Liver (tissue), 8 donors: ENCODE measurements at regions not wholly inside any gene's neighbourhood (a gene's known extent, or its start where the extent isn't known, plus 50 kb on each side); places are given as distances from the start of the nearest gene placed in this dataset.

ENCODE experiments used
- DNase-seq: peaks from one replicate; pipeline ENCODE4 v3.0.0-alpha.2; 2017; ENCODE audit warnings: low spot score
- H3K27ac ChIP-seq, 2 donors: one replicate each; pipeline ENCODE4 v1.7.0; 2013; ENCODE audit warnings: inconsistent platforms in 2 of 2, low read length in 2 of 2, control low read depth in 1 of 2, low read depth in 1 of 2, mild to moderate bottlenecking in 1 of 2
- H3K27me3 ChIP-seq, 4 donors: one replicate each; pipeline versions ENCODE4 v1.6.1 to v1.7.0; 2013; ENCODE audit warnings: low read length in 3 of 4, inconsistent platforms in 1 of 4, mild to moderate bottlenecking in 1 of 4, moderate library complexity in 1 of 4; ENCODE audit not compliant: control insufficient read depth in 4 of 4, insufficient read depth in 4 of 4
- H3K36me3 ChIP-seq, 4 donors: one replicate each; pipeline versions ENCODE4 v1.6.1 to v1.7.0; 2013; ENCODE audit warnings: low read length in 3 of 4, mild to moderate bottlenecking in 3 of 4, low read depth in 1 of 4, moderate library complexity in 1 of 4; ENCODE audit not compliant: control insufficient read depth in 4 of 4, insufficient read depth in 3 of 4
- H3K4me1 ChIP-seq, 4 donors: one replicate each; pipeline versions ENCODE4 v1.6.1 to v1.7.0; 2013; ENCODE audit warnings: low read length in 3 of 4, mild to moderate bottlenecking in 3 of 4, moderate library complexity in 1 of 4; ENCODE audit not compliant: control insufficient read depth in 4 of 4, insufficient read depth in 4 of 4
- H3K4me3 ChIP-seq, 3 donors: one replicate each; pipeline versions ENCODE4 v1.6.1 to v1.7.0; 2013; ENCODE audit warnings: low read length in 3 of 3, control low read depth in 1 of 3, low read depth in 1 of 3, mild to moderate bottlenecking in 1 of 3
- H3K9ac ChIP-seq, 2 donors: one replicate each; pipeline ENCODE4 v1.7.0; 2013; ENCODE audit warnings: low read length in 2 of 2, mild to moderate bottlenecking in 2 of 2, moderate library complexity in 2 of 2, control low read depth in 1 of 2, low read depth in 1 of 2
- H3K9me3 ChIP-seq, 4 donors: one replicate each; pipeline versions ENCODE4 v1.6.1 to v1.7.0; 2013; ENCODE audit warnings: low read length in 3 of 4; ENCODE audit not compliant: control insufficient read depth in 4 of 4
- EGR1 ChIP-seq, 2 donors: IDR thresholded peaks; 2 replicates each; pipeline ENCODE4 v1.6.1; 2016 to 2018; ENCODE audit warnings: antibody characterized with exemption in 2 of 2, low read depth in 2 of 2
- FOXA1 ChIP-seq: IDR thresholded peaks from 2 replicates; pipeline ENCODE4 v1.6.1; 2016; ENCODE audit warnings: antibody characterized with exemption
- FOXA2 ChIP-seq: IDR thresholded peaks from 2 replicates; pipeline ENCODE4 v1.6.1; 2016; ENCODE audit warnings: antibody characterized with exemption
- GABPA ChIP-seq, 2 donors: IDR thresholded peaks in 1 of 2; conservative IDR thresholded peaks in 1 of 2; 2 replicates each; pipeline ENCODE4 v1.6.1; 2016; ENCODE audit warnings: antibody characterized with exemption in 2 of 2, mild to moderate bottlenecking in 1 of 2, moderate library complexity in 1 of 2
- HNF4A ChIP-seq, 2 donors: conservative IDR thresholded peaks; 2 replicates each; pipeline ENCODE4 v1.6.1; 2016; ENCODE audit warnings: antibody characterized with exemption in 2 of 2, mild to moderate bottlenecking in 2 of 2
- JUND ChIP-seq, 2 donors: IDR thresholded peaks; 2 replicates each; pipeline ENCODE4 v1.6.1; 2016; ENCODE audit warnings: antibody characterized with exemption in 2 of 2
- RAD21 ChIP-seq, 2 donors: IDR thresholded peaks; 2 replicates each; pipeline ENCODE4 v1.6.1; 2016; ENCODE audit warnings: antibody characterized with exemption in 2 of 2, mild to moderate bottlenecking in 2 of 2
- RXRA ChIP-seq, 2 donors: IDR thresholded peaks; 2 replicates each; pipeline ENCODE4 v1.6.1; 2017 to 2018; ENCODE audit warnings: antibody characterized with exemption in 2 of 2, mild to moderate bottlenecking in 1 of 2
- SP1 ChIP-seq: IDR thresholded peaks from 2 replicates; pipeline ENCODE4 v1.6.1; 2018; ENCODE audit warnings: antibody characterized with exemption, mild to moderate bottlenecking
- TAF1 ChIP-seq: conservative IDR thresholded peaks from 2 replicates; pipeline ENCODE4 v1.6.1; 2016; ENCODE audit warnings: antibody characterized with exemption, mild to moderate bottlenecking
- YY1 ChIP-seq: IDR thresholded peaks from 2 replicates; pipeline ENCODE4 v1.6.1; 2016; ENCODE audit warnings: antibody characterized with exemption, mild to moderate bottlenecking
- WGBS: extraction: QIAGEN DNeasy Blood & Tissue Kit; methylation state at CpG from one replicate; pipeline ENCODE4 v1.1.7; 2013; 5-methylcytosine and 5-hydroxymethylcytosine counted together
- TF ChIP-seq, protein P1 (sequence below): IDR thresholded peaks from 2 replicates; pipeline ENCODE4 v1.6.1; 2016; ENCODE audit warnings: antibody characterized with exemption, mild to moderate bottlenecking
- TF ChIP-seq, protein P2 (sequence below): IDR thresholded peaks from 2 replicates; pipeline ENCODE4 v1.6.1; 2016; ENCODE audit warnings: antibody characterized with exemption
- TF ChIP-seq, protein P3 (sequence below): fragments of 150-350 bp; IDR thresholded peaks from 2 replicates; pipeline ENCODE4 v1.5.1; 2017; ENCODE audit warnings: improper control_type of control experiment, low read depth, low read length; ENCODE audit not compliant: missing input control
- TF ChIP-seq, protein P4 (sequence below): IDR thresholded peaks from 2 replicates; pipeline ENCODE4 v1.6.1; 2016; ENCODE audit warnings: antibody characterized with exemption
- TF ChIP-seq, protein P5 (sequence below): IDR thresholded peaks from 2 replicates; pipeline ENCODE4 v1.6.1; 2016; ENCODE audit warnings: antibody characterized with exemption
- donor health status: healthy.
- donor health status: healthy.
- donor health status: healthy.
- donor health status: healthy.
- donor health status: healthy.

DNA sequence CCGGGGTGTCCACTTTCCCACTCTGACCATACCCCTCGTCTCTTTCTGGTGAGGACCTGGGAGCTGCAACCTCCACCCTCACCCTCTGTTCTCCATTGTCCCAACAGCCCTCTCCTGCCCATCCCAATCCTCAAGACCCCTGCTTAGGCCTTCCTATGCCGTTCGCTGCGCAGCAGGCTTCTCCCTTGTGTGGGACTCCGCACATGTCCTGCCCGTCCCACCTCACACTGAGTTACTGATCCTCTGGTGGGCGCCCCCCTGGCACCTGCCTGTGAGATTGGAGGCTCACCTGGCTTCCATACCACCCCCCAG, 119.5 kb upstream of the SNTG2 start (continued):
- TF ChIP-seq, protein P1, sequence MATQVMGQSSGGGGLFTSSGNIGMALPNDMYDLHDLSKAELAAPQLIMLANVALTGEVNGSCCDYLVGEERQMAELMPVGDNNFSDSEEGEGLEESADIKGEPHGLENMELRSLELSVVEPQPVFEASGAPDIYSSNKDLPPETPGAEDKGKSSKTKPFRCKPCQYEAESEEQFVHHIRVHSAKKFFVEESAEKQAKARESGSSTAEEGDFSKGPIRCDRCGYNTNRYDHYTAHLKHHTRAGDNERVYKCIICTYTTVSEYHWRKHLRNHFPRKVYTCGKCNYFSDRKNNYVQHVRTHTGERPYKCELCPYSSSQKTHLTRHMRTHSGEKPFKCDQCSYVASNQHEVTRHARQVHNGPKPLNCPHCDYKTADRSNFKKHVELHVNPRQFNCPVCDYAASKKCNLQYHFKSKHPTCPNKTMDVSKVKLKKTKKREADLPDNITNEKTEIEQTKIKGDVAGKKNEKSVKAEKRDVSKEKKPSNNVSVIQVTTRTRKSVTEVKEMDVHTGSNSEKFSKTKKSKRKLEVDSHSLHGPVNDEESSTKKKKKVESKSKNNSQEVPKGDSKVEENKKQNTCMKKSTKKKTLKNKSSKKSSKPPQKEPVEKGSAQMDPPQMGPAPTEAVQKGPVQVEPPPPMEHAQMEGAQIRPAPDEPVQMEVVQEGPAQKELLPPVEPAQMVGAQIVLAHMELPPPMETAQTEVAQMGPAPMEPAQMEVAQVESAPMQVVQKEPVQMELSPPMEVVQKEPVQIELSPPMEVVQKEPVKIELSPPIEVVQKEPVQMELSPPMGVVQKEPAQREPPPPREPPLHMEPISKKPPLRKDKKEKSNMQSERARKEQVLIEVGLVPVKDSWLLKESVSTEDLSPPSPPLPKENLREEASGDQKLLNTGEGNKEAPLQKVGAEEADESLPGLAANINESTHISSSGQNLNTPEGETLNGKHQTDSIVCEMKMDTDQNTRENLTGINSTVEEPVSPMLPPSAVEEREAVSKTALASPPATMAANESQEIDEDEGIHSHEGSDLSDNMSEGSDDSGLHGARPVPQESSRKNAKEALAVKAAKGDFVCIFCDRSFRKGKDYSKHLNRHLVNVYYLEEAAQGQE, result no peak

DNA sequence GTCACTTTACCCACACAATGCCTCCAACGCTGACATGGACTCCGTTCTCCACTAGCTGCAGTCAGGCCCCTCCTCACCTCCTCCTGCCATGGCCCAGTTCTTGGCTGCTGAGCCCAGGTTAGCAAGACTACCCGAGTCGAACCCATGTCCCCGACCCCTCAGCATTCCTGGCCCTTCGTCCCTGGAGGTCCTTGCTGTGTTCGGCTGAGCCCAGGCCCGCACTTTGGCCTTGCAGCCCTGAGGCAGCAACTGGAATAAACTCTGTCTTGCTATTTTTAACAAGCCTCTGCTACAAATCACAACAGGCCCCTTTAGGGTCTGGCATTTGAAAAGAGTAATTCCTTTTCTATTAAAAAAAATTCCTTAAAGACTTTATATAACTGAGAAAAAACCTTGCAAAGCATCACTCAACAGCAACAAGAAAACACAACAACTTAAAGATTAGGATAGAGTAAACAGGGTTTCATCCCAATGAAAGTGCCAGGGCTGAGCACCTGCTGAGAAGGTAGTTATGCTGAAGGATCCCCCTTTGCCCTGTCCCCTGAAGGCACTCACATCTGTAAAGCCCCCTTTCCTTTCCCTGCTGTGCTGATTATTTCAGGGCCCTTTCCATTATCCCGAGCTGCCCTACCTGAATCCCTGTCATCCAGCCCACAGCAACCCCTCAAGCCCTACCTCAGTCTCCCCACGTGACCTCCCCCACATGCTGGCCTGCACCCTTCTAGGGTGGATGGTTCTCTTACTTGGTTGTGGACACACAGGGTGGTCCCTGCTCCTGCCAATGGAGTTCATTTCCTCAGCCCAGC, 120.0 kb upstream of the SNTG2 start:
- Histone ChIP-seq H3K4me1 (no peaks in the 10 kb centered on the region), H3K27me3 (no peaks in the 10 kb centered on the region), H3K4me3 (no peak overlapping the region), H3K27ac (no peak overlapping the region), H3K9ac (no peak overlapping the region), H3K36me3 (no peaks in the 10 kb centered on the region), H3K9me3 (no peaks in the 10 kb centered on the region)
- TF ChIP-seq SP1 (no peak), EGR1 (IDR thresholded peaks at IDR 0.05; ENCODE audit: low read depth in 2 of 2) (no peak), TAF1 (no peak), RAD21 (IDR thresholded peaks at IDR 0.05) (no peak), RXRA (IDR thresholded peaks at IDR 0.05) (no peak), HNF4A (conservative IDR thresholded peaks at IDR 0.05) (no peak), GABPA (IDR thresholded peaks at IDR 0.05 in 1 of 2, conservative IDR thresholded peaks at IDR 0.05 in 1 of 2) (no peak), FOXA1 (no peak), JUND (IDR thresholded peaks at IDR 0.05) (no peak), YY1 (no peak), FOXA2 (no peak)
- TF ChIP-seq, protein P2, sequence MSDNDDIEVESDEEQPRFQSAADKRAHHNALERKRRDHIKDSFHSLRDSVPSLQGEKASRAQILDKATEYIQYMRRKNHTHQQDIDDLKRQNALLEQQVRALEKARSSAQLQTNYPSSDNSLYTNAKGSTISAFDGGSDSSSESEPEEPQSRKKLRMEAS, result no peak
- TF ChIP-seq, protein P3, sequence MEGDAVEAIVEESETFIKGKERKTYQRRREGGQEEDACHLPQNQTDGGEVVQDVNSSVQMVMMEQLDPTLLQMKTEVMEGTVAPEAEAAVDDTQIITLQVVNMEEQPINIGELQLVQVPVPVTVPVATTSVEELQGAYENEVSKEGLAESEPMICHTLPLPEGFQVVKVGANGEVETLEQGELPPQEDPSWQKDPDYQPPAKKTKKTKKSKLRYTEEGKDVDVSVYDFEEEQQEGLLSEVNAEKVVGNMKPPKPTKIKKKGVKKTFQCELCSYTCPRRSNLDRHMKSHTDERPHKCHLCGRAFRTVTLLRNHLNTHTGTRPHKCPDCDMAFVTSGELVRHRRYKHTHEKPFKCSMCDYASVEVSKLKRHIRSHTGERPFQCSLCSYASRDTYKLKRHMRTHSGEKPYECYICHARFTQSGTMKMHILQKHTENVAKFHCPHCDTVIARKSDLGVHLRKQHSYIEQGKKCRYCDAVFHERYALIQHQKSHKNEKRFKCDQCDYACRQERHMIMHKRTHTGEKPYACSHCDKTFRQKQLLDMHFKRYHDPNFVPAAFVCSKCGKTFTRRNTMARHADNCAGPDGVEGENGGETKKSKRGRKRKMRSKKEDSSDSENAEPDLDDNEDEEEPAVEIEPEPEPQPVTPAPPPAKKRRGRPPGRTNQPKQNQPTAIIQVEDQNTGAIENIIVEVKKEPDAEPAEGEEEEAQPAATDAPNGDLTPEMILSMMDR, result no peak
- TF ChIP-seq, protein P4, sequence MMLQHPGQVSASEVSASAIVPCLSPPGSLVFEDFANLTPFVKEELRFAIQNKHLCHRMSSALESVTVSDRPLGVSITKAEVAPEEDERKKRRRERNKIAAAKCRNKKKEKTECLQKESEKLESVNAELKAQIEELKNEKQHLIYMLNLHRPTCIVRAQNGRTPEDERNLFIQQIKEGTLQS, result no peak
- TF ChIP-seq, protein P1, result no peak
- TF ChIP-seq, protein P5, sequence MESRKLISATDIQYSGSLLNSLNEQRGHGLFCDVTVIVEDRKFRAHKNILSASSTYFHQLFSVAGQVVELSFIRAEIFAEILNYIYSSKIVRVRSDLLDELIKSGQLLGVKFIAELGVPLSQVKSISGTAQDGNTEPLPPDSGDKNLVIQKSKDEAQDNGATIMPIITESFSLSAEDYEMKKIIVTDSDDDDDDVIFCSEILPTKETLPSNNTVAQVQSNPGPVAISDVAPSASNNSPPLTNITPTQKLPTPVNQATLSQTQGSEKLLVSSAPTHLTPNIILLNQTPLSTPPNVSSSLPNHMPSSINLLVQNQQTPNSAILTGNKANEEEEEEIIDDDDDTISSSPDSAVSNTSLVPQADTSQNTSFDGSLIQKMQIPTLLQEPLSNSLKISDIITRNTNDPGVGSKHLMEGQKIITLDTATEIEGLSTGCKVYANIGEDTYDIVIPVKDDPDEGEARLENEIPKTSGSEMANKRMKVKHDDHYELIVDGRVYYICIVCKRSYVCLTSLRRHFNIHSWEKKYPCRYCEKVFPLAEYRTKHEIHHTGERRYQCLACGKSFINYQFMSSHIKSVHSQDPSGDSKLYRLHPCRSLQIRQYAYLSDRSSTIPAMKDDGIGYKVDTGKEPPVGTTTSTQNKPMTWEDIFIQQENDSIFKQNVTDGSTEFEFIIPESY, result no peak
- 63% methylated on average over 10 of the region's 10 CpGs for WGBS
- DNase-seq, result no peak
